ENCODE measurements at regions not wholly inside any gene's neighbourhood (a gene's known extent, or its start where the extent isn't known, plus 50 kb on each side); places are given as distances from the start of the nearest gene placed in this dataset.
"Not testable (repeated sequence)": the region's sequence is repeated elsewhere in the genome, so short reads cannot be mapped to it uniquely, and the experiment has no call there.

DNA sequence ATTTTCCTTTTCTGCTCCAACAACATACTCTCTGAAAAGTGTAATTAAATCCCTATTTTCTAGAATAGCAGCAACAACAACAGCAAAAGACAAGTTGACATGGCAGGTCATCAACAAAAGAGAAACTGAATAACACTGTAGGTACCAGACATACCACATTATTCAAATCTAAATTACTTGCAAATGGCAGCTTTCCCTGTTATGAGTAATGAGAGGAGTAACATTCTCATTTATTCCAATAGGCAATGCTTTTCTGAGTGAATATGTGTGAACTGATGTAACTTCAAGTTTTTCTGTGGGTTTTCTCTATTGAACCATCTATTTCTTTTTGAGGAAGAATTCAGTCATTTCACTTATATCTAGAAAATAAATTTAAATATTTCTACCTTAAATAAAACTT, 501.5 kb downstream of the TRIB2 start:
- DNase-seq (ENCODE audit: low read depth), result no peak

DNA sequence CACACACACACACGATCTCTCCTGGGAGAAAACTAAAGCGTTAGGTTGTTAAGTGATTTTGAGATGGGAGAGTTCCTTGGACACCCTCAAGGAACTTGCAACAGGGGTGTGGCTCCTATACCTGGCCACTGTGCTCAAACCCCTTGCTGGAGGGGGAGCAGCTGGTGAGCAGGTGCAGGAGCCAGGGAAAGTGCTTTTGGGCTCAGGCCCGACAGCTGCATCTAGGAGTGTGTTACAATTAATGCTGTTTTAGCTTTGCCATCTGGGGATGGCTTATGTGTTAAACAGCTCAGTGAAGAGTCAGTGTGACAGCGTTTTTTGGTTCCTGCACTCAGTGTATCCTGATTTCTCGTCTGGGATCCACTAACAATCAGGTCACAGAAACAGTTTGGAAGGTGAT, 510.8 kb downstream of the TRIB2 start:
- no peak for DNase-seq (ENCODE audit: low read depth)

DNA sequence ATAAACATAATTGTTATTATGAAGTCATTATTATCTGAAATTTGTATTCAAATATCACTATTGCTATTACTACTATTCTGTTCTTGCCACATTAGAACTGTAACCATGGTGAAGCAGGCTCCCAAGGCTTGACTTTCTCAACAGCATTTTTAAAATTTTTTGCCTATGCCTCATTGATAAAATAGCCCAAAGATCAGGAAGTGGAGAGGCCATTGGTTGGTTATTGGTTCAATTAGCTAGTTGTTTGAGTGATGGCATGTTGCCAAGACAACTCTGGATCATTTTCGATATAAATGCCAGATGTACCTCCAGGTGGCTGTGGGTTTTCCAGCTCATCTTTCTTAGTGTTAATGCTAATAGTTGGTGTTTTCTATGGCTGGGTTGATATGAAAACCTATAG, 513.5 kb downstream of the TRIB2 start:
- no peak for DNase-seq (ENCODE audit: low read depth)

DNA sequence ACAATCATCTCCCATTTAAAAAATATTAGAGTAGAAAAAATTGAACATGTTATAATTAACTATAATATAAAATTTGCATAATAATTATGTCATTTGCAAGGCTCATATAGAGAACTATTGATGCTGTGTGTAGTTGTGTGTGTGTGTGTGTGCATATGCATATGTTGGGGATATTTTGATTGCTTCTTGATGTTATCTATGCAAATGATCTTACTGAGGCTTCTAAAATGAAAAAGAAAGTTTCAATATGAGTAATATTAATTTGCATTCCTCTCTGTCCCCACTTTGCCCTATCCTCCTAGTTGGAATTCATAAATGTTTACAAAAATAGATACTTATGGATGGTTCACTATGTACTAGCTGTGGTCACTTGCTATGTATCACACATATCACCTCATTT, 523.3 kb downstream of the TRIB2 start:
- no peak for DNase-seq (ENCODE audit: low read depth)

DNA sequence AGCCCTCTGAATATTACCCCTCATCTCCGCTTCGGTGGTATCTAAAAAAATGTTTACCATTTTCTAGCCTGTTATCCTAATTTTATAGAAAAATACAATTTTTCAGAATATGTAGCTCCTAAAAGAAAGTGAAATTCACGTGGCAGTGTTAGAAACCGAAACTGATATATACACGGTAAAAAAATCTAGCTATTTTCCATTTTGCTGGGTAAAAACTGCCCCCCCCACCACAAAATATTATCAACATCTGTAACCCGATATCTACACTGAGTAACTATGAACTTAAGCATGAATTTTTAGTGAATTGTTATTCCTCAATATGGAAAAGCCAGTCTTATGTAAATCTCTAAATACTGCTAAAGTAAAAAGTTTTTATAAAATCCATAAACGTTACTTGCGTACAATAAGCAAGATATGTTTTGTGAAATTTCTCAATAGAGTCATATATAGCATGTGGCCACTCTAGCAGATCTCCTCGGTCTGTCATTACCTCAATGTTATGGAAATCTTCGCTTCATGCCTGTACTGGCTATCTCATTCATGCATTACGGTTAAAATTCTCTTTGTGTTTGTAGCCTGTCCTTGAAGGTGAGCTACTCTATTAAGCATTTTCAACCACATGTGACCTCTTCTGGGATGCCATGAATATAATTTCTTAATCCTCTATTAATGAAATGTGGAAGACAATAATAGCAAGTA, 524.2 kb downstream of the TRIB2 start:
- DNase-seq (ENCODE audit: low read depth), result no peak

DNA sequence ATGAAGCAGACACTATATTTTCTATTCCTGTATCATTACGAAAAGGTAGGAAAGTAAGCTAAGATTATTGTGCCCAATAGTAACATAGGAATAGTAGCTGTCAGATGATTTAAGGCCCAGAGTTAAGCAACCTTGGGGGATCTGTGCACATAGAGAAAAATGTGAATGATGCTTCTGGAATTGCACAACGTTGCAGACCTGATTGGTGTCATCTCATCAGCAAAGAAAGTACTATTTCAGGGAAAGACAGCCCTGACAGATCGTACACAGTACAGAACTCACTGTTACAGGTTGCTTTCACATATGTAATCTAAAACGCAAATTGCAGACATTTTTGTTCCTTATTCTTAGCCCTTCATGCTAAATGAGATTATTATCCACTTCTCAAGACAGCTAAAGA, 535.9 kb downstream of the TRIB2 start:
- no peak for DNase-seq (ENCODE audit: low read depth)

DNA sequence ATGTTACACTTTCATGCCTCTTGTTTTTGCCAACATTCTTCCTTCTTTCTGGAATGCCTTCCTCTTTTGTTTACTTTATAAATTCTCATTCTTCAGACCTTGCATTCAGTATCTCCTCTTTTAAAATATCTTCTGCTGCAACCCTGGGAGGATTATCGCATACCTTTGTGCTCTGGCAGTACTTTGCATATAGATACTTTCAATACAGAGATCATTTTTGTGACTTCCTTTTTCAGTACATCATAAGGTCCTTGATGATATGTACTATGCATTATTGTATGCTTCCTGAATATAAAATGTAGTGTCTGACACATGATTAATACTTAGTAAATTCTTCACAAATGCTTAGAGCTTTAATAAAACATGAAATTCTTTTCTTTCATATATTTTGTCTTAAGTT, 538.7 kb downstream of the TRIB2 start:
- no peak for DNase-seq (ENCODE audit: low read depth)

DNA sequence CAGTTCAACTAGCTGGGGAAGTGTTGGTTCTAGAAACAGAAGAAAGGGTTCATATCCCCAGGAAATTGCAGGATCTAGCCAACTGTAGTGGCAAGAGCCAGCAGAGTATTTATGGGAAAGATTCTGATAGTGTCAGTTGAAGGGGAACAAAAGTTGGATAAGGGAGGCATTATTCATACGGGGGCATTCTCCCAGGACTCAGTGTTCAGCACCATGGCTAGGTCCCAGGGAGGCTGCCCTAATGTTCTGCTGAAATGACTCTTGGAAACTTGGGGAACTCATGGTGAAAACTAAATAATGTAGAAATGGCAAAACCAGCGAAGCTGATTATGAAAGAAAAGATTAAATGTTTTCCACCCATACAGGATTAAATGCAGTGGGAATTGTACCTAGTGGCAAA, 543.7 kb downstream of the TRIB2 start:
- no peak for DNase-seq (ENCODE audit: low read depth)

DNA sequence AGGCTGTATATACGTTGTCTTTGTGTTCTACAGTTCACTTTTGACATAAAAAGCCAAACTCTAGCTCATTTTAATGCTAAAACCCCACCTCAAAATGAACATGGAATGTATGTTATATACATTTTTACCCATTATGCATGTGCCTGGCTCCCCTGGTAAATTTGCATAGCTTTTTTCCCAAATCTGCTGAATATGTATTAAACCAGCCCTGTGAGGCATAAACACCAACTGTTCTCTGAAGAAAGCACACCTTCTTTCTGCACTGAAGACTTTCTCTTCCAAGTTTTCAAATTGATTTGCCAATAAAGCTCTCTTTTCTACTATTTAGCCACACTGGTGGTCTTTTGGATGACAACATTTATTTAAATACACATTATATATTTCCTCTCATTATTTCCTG, 549.4 kb downstream of the TRIB2 start:
- DNase-seq (ENCODE audit: low read depth), result no peak

DNA sequence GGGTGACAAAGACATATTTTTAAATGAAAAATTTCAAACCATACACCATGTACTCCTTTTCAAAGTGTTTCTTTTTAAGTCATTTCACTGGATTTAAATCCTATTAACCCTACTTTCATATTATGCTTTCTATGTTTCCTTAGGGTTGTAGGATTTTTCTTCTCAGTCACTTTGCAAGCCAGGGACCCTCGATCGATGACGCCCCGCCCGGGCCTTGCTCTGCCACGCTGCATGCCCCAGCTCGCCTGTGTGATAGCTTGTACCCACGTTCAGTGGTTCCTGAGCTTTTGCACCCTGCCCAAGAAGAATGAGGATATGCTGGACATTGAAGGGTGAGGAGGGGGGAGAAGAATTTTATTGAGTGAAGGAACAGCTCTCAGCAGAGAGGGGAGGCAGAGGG, 568.0 kb downstream of the TRIB2 start:
- DNase-seq (ENCODE audit: low read depth), result no peak

DNA sequence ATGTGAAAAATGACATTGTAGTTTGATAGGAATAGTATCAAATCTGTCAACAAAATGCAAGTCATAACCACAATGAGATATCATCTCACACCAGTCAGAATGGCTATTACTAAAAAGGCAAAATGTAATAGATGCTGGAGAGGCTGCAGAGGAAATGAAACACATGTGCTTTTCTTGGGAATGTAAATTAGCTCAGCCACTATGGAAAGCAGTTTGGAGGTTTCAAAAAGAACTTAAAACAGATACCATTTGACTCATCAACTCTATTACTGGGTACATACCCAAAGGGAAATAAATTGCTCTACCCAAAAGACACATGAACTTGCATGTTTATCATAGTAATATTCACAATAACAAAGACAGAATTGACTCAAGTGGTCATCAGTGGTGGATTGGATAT, 572.6 kb downstream of the TRIB2 start:
- DNase-seq (ENCODE audit: low read depth), result no peak

DNA sequence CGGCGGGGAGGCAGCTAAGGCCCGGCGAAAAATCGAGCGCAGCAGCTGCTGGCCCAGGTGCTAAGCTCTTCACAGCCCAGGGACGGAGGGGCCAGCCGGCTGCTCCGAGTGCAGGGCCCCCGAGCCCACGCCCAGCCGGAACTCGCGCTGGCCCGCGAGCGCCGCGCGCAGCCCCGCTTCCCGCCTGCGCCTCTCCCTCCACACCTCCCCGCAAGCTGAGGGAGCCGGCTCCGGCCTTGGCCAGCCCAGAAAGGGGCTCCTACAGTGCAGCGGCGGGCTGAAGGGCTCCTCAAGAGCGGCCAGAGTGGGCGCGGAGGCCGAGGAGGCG, 591.7 kb downstream of the TRIB2 start:
- DNase-seq (ENCODE audit: low read depth), result not testable (repeated sequence)

DNA sequence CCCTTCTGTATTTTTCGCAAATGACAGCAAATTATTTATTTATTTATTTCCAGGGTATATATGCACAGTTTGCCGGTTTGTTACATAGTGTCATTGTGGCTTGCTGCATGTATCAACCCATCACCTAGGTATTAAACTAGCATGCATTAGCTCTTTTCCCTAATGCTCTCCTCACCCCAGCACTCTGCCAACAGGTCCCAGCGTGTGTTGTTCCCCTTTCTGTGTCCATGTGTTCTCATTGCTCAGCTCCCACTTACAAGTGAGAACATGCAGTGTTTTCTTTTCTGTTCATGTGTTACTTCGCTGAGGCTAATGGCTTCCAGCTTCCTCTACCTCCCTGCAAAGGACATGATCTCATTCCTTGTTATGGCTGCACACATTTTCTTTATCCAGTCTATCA, 592.3 kb downstream of the TRIB2 start:
- no peak for DNase-seq (ENCODE audit: low read depth)

DNA sequence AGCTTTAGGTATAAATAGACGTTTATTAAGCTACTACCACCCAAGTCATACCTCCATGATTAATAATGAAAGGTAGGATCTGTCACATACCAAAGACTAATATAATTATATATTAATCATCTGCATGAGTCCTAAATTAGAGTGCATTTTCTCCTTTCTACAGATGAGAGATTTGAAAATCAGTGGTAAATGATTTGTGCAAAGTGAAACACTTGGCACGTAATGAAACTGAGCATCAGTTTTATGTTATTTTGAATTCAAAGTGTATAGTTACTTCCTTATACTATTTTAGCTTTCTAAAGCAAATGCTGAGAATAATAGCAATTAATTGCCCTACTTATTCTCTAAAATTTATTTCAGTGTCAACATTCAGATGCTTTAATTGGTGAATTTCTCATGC, 615.3 kb downstream of the TRIB2 start:
- DNase-seq (ENCODE audit: low read depth), result no peak

DNA sequence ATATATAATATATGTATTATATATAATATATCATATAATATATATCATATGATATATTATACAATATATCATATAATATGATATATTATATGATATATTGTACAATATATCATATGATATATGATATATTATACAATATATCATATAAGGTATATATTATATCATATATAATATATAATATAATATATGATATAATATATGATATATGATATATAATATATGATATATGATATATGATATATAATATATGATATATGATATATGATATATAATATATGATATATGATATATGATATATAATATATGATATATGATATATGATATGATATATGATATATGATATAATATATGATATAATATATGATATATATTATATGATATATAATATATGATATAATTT, 617.3 kb downstream of the TRIB2 start:
- not testable (repeated sequence) for DNase-seq (ENCODE audit: low read depth)

DNA sequence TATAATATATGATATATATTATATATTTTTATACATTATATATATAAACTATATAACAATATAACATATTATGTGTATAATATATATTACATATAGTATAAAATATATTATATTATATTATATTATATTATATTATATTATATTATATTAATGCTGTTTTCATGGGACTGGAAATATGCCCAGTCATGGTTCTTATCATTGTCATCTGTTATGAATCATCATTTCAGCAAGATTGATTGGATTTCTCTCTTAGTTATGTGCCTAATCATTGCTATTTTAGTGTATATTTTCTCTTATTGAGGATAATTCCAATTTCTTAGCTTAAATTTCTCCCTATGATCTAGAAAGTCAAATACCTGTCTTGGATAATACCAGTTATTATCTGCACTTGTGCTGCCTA, 617.8 kb downstream of the TRIB2 start:
- no peak for DNase-seq (ENCODE audit: low read depth)

DNA sequence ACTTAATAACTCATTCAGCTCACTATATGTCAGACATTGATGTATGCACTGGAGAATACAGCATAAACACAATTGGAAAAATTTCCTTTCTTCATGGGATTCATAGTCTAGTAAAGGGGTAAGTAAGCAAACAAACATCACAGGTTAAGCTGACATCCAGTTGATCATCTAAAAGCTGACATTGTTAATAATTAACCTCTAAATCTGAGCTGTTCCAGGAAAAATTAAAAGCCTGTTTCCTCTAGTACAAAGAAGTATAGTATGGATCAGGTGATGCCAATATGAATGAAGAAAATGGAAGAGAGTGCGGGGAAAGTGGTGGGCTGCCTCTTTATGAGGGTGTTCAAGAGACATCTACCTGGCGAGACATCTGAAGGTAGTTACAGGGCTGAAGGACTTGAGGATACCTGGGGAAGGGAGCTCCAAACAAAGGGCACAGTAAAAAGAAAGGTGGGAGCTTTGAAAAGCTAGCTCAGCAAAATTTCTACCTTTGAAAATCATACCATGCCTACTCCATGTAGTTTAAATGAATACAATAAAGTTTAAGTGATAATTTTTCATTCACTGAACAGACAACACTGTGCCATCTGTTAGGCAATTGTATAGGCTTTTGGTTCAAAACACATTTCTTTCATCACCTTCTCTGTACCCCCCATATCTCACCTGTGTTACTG, 619.3 kb downstream of the TRIB2 start:
- DNase-seq (ENCODE audit: low read depth), result no peak

DNA sequence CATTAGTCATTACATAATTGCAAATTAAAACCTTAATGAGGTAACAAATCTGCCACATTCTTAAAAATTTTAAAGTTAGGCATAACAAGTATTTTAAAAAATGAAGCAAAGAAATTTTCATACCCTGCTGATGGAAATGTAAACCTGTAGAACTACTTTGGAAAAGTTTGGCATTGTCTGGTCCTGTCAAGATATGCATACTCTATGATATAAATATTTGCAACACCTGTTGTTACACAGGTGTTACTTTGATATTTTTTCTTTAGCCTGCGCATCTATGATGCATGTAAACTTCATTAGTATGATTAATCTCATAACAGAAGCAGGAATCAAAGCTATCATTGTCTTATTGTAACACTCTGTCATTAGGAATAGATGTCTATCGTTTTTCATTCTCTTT, 634.3 kb downstream of the TRIB2 start:
- no peak for DNase-seq (ENCODE audit: low read depth)

DNA sequence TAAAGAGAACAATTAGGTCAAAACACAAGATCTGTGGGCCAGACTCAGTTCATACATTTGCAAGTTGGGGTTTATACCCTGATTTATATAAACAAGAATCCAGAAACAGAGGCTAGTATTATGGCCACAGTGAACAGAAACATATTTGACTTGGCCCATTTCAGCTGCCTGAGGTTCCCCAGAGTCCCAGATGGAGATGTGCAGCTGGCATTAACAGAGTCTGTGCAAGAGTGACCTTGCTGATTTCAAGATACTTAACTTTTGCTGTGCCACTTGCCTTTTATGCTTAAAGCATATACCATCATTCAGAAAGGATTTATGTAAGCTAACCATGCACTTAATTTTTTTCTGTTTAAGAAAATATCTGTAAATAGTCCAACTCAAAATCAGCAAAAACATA, 636.3 kb downstream of the TRIB2 start:
- DNase-seq (ENCODE audit: low read depth), result no peak

DNA sequence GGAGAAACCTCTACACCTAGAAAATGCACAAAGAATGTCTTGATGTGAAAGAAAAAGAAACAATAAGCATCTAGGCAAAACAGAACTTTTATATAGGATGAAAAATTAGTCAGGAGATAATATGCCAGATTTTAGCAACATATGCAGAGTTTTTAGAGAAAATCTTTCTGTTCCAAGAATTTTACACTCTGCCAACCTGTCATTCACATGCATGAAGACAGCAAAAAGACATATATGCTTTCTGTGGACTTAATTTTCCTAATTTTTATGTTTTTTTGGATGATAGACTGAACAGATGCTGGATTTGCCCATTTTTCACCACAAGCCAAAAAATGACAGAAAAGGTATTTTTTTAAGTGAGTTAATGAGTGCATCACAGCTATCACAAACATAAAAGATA, 637.3 kb downstream of the TRIB2 start:
- DNase-seq (ENCODE audit: low read depth), result no peak

DNA sequence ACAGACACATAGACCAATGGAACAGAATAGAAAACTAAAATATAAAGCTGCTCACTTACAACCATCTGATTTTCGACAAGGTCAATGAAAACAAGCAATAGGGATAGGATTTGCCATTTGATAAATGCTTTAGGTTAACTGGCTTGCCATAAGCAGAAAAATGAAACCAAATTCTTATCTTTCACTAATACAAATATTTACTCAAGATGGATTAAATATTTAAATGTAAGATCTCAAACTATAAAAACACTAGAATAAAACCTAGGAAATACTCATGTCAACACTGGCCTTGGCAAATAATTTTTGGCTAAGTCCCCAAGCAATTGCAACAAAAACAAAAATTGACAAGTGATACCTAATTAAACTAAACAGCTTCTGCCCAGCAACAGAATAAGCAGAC, 665.2 kb downstream of the TRIB2 start:
- not testable (repeated sequence) for DNase-seq (ENCODE audit: low read depth)

DNA sequence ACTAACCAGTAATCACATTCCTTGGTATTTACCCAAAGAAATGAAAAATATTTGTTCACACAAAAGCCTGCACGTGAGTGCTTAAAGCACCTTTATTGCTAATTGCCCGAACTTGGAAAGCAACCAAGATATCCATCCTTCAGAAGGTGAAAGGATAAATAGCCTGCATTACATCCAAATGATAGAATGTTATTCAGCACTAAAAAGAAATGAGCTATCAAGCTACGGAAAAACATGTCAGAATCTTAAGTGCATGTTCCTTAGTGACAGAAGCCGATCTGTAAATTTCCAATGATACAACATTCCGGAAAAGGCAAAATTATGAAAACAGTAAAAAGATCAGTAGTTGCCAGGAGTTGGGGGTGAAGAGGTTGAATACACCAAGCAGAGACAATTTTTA, 672.4 kb downstream of the TRIB2 start:
- not testable (repeated sequence) for DNase-seq (ENCODE audit: low read depth)

DNA sequence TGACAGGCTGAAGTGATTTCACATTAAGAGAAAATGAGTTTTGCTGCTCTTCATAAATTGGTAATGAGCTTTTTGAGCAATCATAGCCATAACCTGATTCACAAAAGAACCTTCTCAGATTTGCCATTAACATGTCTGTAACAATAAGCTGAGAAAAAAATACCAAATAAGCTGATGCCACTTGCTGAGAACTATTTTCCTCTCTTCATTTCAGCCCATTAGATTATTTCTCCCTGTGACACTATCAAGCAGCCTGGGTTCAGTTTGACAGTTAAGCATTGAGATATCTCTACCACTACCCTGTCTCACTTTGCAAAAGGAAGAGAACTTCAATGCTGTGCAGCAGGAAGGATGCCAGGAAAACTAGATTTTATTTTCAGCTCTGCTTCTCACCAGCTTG, 673.9 kb downstream of the TRIB2 start:
- DNase-seq (ENCODE audit: low read depth), result no peak

DNA sequence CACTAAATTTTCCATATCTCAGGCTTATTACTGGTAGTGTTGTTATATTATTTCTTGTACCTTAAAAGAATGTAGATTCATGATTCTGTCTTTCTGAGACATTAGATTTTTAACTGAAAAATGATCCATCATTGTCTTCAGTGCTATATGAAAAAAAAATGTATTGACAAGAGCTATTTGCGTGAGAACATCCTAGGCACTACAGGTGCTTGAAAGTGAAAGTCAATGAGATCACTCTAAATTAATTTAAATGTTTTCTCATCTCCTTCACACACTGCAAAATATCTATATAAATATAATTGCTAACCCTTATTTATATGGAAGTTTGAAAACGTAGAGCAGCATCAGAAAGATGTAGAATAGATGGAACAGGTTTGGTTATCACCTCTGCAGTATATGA, 684.6 kb downstream of the TRIB2 start:
- DNase-seq (ENCODE audit: low read depth), result no peak
